ENCODE measurements at regions not wholly inside any gene's neighbourhood (a gene's known extent, or its start where the extent isn't known, plus 50 kb on each side); places are given as distances from the start of the nearest gene placed in this dataset.

GRCh38 chr15:80321853-80322252, 69.8 kb upstream of the CTXND1 start:
- no peak for TF ChIP-seq CTCF (IDR thresholded peaks at IDR 0.05; ENCODE audit: insufficient read depth, low read depth, low read length)
- Histone ChIP-seq H3K27me3 (ENCODE audit: control insufficient read depth, insufficient read depth, low read length) (no peaks in the 10 kb centered on the region), H3K36me3 (ENCODE audit: control insufficient read depth, insufficient read depth, low read length) (no peaks in the 10 kb centered on the region), H3K4me3 (ENCODE audit: low read depth, low read length) (no peak overlapping the region)
- DNase-seq (ENCODE audit: low read depth), result no peak
- CTCF ChIA-PET, result interaction anchor here (0.9 to 1.4 kb wide), 3 partner anchors 14 to 485 kb away, joined by 3 to 4 read pairs (median 3); no protein-coding TSS in a partner anchor
- POLR2A ChIA-PET, result no interaction called here

GRCh38 chr15:80323285-80323684, 71.3 kb upstream of the CTXND1 start:
- Histone ChIP-seq H3K27me3 (ENCODE audit: control insufficient read depth, insufficient read depth, low read length) (no peaks in the 10 kb centered on the region), H3K4me3 (ENCODE audit: low read depth, low read length) (no peak overlapping the region), H3K36me3 (ENCODE audit: control insufficient read depth, insufficient read depth, low read length) (no peaks in the 10 kb centered on the region)
- ChIA-PET CTCF (no interaction called here), POLR2A (interaction anchor here (0.5 kb wide), 1 partner anchor 68 kb away, joined by 4 read pairs; no protein-coding TSS in a partner anchor)
- no peak for DNase-seq (ENCODE audit: low read depth)
- TF ChIP-seq CTCF (IDR thresholded peaks at IDR 0.05; ENCODE audit: insufficient read depth, low read depth, low read length), result peak; percentile 25; the same call in 1 of the 2 replicates

- POLR2A ChIA-PET, result no interaction called here
- H3K4me3 ChIP-seq (ENCODE audit: low read depth, low read length), result no peak overlapping the region
- no peak for DNase-seq (ENCODE audit: low read depth)
- no peak for TF ChIP-seq CTCF (IDR thresholded peaks at IDR 0.05; ENCODE audit: insufficient read depth, low read depth, low read length)
- no peaks in the 10 kb centered on the region for H3K27me3 ChIP-seq (ENCODE audit: control insufficient read depth, insufficient read depth, low read length)
- CTCF ChIA-PET, result no interaction called here
- H3K36me3 ChIP-seq (ENCODE audit: control insufficient read depth, insufficient read depth, low read length), result no peaks in the 10 kb centered on the region
Observed at GRCh38 chr15:80324545-80325080, 72.6 kb upstream of the CTXND1 start.

GRCh38 chr15:80325206-80325605, 73.2 kb upstream of the CTXND1 start:
- no peak for TF ChIP-seq CTCF (IDR thresholded peaks at IDR 0.05; ENCODE audit: insufficient read depth, low read depth, low read length)
- POLR2A ChIA-PET, result no interaction called here
- Histone ChIP-seq H3K27me3 (ENCODE audit: control insufficient read depth, insufficient read depth, low read length) (no peaks in the 10 kb centered on the region), H3K4me3 (ENCODE audit: low read depth, low read length) (no peak overlapping the region), H3K36me3 (ENCODE audit: control insufficient read depth, insufficient read depth, low read length) (no peaks in the 10 kb centered on the region)
- CTCF ChIA-PET, result no interaction called here
- DNase-seq (ENCODE audit: low read depth), result no peak

- no peak overlapping the region for H3K4me3 ChIP-seq (ENCODE audit: low read depth, low read length)
- H3K36me3 ChIP-seq (ENCODE audit: control insufficient read depth, insufficient read depth, low read length), result no peaks in the 10 kb centered on the region
- ChIA-PET POLR2A (no interaction called here), CTCF (no interaction called here)
- H3K27me3 ChIP-seq (ENCODE audit: control insufficient read depth, insufficient read depth, low read length), result no peaks in the 10 kb centered on the region
- TF ChIP-seq CTCF (IDR thresholded peaks at IDR 0.05; ENCODE audit: insufficient read depth, low read depth, low read length), result no peak
- DNase-seq (ENCODE audit: low read depth), result no peak
Observed at GRCh38 chr15:80326270-80326669, 74.3 kb upstream of the CTXND1 start.
